Chondrocyte (in vitro differentiated cells): ENCODE measurements at regions not wholly inside any gene's neighbourhood (a gene's known extent, or its start where the extent isn't known, plus 50 kb on each side); places are given as distances from the start of the nearest gene placed in this dataset.

Source experiments
- DNase-seq: peaks from one replicate; pipeline ENCODE4 v3.0.0; 2021; ENCODE audit warnings: mixed read lengths, low spot score
- H3K27ac Mint-ChIP-seq: one replicate; pipeline ENCODE4 v1.8.0; 2021; ENCODE audit warnings: mild to moderate bottlenecking, moderate library complexity, mixed read lengths; ENCODE audit not compliant: unreplicated experiment
- H3K27me3 Mint-ChIP-seq: 2 replicates; pipeline ENCODE4 v1.8.0; 2021; ENCODE audit warnings: low read depth, mixed read lengths
- H3K36me3 Mint-ChIP-seq: 2 replicates; pipeline ENCODE4 v1.8.0; 2021; ENCODE audit warnings: low read depth, mixed read lengths
- H3K4me1 Mint-ChIP-seq: 2 replicates; pipeline ENCODE4 v1.8.0; 2021; ENCODE audit warnings: low read depth, mild to moderate bottlenecking, mixed read lengths
- H3K4me3 Mint-ChIP-seq: one replicate; pipeline ENCODE4 v1.8.0; 2021; ENCODE audit warnings: mild to moderate bottlenecking, moderate library complexity, mixed read lengths; ENCODE audit not compliant: unreplicated experiment
- H3K9me3 Mint-ChIP-seq: 2 replicates; pipeline ENCODE4 v1.8.0; 2021; ENCODE audit warnings: low read depth, mixed read lengths
- TF ChIP-seq, protein P1 (sequence below): fragments of 200-600 bp; sonication (generic); IDR thresholded peaks from 2 replicates; pipeline ENCODE4 v1.5.0; 2021; ENCODE audit warnings: antibody characterized with exemption, mild to moderate bottlenecking, moderate library complexity

DNA sequence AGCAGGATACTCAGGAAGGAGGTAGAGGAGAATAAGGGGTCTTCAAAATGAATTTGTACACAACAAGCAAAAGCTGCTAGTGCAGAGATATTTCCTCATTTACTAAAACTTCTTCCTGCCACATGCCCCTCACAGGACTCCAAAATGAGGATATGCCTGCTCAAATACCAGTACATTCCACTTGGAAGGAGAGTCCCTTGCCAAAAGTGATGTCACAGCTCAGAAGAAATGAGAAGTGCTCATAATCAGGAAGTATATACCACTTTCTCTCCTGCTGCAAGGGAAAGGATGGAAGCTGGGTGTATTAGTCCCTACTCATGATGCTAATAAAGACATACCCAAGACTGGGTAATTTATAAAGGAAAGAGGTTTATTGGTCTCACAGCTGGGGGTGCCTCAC lies 87.7 kb upstream of the FSHR start:
- DNase-seq: no peak
- TF ChIP-seq, protein P1, sequence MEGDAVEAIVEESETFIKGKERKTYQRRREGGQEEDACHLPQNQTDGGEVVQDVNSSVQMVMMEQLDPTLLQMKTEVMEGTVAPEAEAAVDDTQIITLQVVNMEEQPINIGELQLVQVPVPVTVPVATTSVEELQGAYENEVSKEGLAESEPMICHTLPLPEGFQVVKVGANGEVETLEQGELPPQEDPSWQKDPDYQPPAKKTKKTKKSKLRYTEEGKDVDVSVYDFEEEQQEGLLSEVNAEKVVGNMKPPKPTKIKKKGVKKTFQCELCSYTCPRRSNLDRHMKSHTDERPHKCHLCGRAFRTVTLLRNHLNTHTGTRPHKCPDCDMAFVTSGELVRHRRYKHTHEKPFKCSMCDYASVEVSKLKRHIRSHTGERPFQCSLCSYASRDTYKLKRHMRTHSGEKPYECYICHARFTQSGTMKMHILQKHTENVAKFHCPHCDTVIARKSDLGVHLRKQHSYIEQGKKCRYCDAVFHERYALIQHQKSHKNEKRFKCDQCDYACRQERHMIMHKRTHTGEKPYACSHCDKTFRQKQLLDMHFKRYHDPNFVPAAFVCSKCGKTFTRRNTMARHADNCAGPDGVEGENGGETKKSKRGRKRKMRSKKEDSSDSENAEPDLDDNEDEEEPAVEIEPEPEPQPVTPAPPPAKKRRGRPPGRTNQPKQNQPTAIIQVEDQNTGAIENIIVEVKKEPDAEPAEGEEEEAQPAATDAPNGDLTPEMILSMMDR: no peak
- Mint-ChIP-seq H3K36me3 (peaks cover 3% of the 10 kb centered on the region), H3K27me3 (no peaks in the 10 kb centered on the region), H3K27ac (peak overlapping the region; percentile 68), H3K4me1 (peaks cover 14% of the 10 kb centered on the region), H3K9me3 (peaks cover 10% of the 10 kb centered on the region), H3K4me3 (no peak overlapping the region)

DNA sequence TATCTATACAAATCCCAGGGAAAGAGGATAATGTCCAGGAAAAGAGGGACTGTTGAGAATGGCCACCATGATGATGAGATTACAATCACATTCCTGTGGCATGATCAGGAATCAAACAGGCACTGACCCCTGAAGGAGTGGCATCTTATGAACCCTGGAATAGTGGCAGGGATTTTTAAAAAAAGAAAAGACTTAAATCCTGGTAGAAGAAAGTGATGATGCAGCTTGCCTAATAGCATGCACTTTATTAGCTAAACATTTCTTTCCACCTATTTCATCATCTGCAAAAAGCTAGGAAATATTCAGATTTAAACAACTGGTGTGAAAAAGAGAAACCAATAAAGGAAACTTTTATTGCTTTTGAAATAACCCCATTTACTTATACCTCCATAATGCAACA lies 87.2 kb upstream of the FSHR start:
- Mint-ChIP-seq H3K36me3 (peaks cover 3% of the 10 kb centered on the region), H3K27me3 (peaks cover 3% of the 10 kb centered on the region), H3K4me3 (no peak overlapping the region), H3K27ac (peak overlapping the region; percentile 68), H3K4me1 (peaks cover 14% of the 10 kb centered on the region), H3K9me3 (peaks cover 10% of the 10 kb centered on the region)
- TF ChIP-seq, protein P1: no peak
- no peak for DNase-seq

DNA sequence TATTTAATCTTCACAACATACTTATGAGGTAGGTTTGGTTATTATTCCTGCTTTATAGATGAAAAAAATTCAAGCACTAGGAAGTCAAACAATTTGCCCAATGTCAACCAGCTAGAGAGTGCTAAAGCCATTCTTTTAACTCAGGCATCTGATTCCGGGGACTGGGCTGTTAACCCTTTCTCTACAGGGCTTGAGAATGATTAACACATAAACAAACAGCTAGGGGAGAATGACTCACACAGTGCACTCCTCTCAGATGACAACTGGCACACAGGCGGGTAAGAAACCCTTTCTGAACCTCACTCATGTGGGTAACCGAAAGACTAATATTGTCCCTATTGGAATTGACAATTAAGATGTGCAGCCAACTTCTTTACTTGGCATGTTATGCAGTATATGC lies 86.3 kb upstream of the FSHR start:
- TF ChIP-seq, protein P1: no peak
- Mint-ChIP-seq H3K4me3 (no peak overlapping the region), H3K9me3 (peaks cover 5% of the 10 kb centered on the region), H3K36me3 (peaks cover 3% of the 10 kb centered on the region), H3K27me3 (peaks cover 8% of the 10 kb centered on the region), H3K4me1 (peaks cover 14% of the 10 kb centered on the region), H3K27ac (no peak overlapping the region)
- no peak for DNase-seq

DNA sequence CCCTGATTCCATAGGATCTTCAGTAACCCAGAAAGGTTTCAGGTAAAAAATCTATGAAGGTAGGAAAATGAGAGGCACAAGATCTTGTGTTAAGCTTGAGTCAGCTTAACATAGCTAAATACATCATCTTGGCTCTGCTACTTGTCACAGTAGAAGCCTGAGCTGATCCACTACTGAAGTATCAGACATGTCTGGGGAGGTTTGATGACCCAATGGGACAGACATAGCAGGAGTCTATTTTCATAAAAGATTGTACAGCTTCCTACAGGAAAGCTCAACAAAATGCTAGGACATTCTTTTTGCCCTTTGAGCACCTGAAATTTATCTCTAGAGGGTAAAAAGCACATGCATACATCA lies 84.3 kb upstream of the FSHR start:
- TF ChIP-seq, protein P1: no peak
- H3K27ac Mint-ChIP-seq: no peak overlapping the region
- H3K9me3 Mint-ChIP-seq: peaks cover 4% of the 10 kb centered on the region
- H3K36me3 Mint-ChIP-seq: peaks cover 3% of the 10 kb centered on the region
- no peak overlapping the region for H3K4me3 Mint-ChIP-seq
- peaks cover 10% of the 10 kb centered on the region for H3K27me3 Mint-ChIP-seq
- peaks cover 14% of the 10 kb centered on the region for H3K4me1 Mint-ChIP-seq
- no peak for DNase-seq

DNA sequence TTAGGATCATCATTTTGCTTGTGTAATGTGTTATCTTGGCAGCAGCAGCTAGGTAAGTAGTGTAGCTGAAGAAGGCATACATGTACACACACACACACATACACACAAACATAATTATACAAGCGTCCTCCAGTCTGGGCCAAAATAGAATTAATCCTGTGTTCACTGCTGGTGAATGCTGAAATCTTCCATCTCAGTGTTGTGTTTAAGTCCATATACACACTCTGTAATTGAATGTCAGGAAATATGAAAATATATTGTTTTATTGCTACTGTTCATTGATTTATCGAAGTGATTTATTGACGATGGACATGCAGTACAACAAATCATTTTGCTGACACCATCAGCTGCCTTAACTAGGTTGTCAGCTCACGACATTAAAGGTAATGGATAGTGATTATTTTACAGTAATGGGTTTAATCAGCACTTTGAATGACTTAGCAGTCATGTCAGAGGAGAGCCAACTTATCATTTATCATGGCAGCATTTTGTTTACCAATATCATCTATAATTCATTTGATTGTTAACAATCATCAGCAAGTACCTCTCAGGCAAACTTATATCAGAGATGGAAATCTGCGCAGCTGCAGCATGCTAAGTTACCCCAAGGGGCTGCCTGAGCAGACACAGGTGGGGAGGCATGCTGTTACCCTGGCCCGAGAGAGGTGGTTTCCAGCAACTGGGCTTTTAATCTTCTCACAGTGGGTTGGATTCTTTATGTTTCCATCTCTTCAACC lies 83.7 kb upstream of the FSHR start:
- TF ChIP-seq, protein P1: no peak
- DNase-seq: no peak
- no peaks in the 10 kb centered on the region for H3K36me3 Mint-ChIP-seq
- H3K9me3 Mint-ChIP-seq: no peaks in the 10 kb centered on the region
- H3K4me3 Mint-ChIP-seq: no peak overlapping the region
- peaks cover 10% of the 10 kb centered on the region for H3K27me3 Mint-ChIP-seq
- peaks cover 14% of the 10 kb centered on the region for H3K4me1 Mint-ChIP-seq
- no peak overlapping the region for H3K27ac Mint-ChIP-seq
